Right lung (tissue), 2 donors: ENCODE measurements at regions not wholly inside any gene's neighbourhood (a gene's known extent, or its start where the extent isn't known, plus 50 kb on each side); places are given as distances from the start of the nearest gene placed in this dataset.

Source experiments
- DNase-seq, 2 donors: peaks; one replicate each; pipeline ENCODE4 v3.0.0-alpha.2; 2013

DNA sequence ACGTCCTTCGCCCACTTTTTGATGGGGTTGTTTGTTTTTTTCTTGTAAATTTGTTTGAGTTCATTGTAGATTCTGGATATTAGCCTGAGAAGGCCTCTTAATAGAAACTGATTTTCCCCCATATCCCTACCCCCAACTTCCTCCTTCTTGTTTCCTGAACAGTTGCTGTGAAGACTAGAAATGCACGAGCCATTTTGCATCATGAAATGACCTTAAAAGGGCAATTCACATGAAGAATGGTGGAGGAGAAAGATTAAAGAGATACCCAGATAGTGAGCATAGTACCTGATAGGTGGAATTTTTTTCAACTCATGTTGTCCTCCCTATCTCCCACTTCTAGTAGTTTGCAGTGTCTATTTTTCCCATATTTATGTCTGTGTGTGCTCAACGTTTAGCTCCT is 55.2 kb upstream of the KCNH8 start:
- no peak for DNase-seq

DNA sequence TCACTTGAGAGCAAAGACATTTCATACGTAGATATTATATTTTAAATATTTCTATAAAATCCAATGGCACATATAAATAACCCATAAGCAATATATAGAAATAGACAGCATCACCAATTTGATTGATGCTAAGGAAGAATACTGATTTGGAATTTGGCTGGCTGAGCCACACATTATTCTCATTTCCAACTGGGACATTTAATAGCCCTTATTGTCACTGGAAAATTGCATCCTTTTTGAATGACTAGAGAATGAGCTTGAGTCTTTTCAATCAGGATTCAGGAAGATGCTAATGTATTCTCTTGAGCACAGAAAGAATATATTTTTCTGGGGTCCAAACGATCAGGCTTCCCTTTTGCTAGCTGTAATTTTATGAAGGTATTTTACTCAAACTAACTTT is 70.9 kb upstream of the KCNH8 start:
- no peak for DNase-seq

DNA sequence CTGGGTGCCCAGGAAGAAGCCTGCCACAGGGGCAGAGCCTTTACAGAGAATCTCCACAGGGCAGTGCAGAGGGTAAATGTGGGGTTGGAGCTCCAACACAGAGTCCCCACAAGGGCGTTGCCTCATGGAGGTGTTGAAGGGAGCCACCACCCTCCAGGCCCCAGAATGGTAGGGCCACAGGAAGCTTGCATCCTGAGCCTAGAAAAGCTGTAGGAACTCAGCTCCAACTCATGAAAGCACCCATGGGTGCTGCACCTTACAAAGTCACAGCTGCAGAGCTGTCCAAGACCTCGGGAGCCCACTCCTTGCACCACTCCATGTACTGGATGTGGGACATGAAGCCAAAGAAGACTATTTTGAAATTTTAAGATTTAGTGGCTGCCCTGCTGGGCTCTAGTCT is 73.3 kb upstream of the KCNH8 start:
- no peak for DNase-seq

DNA sequence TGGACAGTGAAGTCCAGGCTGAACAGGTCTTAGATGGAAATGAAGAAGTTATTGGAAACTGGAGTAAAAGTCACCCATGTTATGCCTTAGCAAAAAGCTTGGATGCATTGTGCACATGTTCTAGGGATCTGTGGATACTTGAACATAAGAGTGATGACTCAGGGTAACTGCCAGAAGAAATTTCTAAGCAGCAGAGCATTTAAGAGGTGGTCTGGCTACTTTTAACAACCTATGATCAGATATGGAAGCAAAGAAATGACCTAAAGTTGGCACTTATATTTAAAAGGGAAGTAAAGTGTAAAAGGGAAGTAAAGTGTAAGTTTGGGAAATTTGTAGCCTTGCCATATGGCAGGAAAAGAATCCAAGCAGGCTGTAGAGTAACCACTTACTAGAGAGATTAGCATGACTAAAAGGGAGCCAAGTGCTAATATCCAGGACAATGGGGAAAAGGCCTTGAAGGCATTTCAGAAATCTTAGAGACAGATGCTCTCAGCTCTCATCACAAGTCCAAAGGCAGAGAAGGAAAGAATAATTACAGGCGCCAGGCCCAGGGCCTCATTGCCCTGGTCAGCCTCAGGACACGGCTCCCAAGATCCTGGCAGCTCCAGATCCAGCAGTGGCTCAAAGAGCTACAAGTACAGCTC is 73.9 kb upstream of the KCNH8 start:
- DNase-seq, result no peak

DNA sequence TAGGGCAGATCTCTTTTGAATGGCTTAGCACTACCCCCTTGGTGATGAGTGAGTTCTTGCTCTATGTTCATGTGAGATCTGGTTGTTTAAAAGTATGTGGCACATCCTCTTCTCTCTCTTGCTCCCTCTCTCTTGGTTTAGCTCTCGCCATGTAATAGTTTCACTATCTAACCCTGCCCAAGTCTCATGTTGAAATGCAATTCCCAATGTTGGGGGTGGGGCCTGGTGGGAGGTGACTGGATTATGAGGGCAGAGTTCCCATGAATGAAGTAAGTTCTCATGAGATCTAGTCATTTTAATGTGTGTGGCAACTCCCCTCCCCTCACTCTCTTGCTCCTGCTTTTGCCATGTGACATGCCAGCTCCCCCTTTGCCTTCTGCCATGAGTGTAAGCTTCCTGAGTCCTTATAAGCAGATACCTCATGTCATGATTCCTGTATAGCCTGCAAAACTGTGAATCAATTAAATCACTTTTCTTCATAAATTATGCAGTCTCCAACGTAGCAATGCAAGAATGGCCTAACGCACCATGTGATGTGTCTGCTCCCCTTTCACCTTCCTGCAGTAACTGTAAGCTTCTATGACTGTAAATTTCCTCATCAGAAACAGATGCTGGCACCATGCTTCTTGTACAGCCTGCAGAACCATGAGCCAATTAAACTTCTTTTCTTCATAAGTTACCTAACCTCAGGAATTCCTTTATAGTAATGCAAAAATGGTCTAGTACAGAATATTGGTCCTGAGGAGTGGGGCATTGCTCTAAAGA is 74.8 kb upstream of the KCNH8 start:
- no peak for DNase-seq

GRCh38 chr3:19070325-19070724 is 78.0 kb upstream of the KCNH8 start:
- no peak for DNase-seq

DNA sequence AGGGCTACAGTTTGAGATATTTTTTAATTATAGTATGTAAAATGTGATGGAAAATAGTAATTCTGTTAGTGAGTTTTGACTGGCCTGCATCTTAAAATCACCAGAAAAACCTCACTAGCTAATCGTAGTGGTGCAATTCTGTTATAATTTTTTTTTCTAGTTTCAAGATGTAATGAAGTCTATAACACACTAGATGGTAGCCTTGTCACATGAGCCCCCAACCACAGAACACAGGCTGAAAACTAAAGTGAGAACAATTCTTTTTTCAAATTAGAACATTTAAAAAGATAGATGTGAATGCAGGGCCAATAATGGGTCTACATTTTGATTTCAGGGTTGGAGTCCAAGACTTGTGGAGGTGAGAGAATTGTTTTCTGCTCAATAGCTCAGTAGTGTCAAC is 83.3 kb upstream of the KCNH8 start:
- DNase-seq, result peak in 1 of 2 donors; percentile 14

DNA sequence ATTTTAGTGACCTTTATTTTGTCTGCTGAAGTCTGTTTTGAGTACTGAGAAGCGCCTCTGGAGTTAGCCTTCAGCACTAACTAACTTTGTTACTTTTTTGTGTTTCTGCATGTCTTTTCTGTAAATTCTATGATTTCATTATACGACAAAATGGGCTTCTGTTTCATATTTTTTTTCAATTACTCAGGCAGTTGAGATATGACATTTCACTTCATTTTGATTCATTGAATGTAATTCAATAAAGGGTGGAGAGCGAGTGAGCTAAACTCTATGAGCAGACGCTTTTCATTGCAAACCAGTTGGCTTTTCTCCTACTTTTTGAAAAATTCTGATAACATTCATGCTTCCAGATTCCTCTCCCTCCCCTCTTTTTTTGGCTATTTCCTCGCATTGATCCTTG is 84.4 kb upstream of the KCNH8 start:
- DNase-seq, result no peak

DNA sequence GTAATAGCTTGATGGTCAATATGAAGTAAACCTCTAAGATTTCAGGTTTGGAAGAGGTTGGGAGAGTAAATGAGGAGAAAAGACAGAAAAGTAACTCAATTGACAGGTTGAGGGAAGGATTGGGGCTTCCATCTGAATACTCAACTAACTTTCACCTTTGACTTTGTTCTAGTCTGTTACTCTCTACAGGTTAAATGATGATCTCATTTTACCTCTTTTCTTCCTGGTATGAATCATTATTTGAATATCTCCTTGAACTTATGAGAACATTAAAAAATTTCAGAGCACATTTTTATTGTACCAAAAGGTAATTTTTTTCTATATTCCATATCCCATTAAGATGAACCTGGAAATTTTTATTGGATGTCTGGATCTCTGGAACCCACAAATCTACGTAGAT is 87.9 kb upstream of the KCNH8 start:
- DNase-seq, result no peak

- no peak for DNase-seq
Observed at GRCh38 chr3:19052874-19053273, 95.4 kb upstream of the KCNH8 start.

GRCh38 chr3:19046440-19046839 is 101.9 kb upstream of the KCNH8 start:
- DNase-seq, result no peak

DNA sequence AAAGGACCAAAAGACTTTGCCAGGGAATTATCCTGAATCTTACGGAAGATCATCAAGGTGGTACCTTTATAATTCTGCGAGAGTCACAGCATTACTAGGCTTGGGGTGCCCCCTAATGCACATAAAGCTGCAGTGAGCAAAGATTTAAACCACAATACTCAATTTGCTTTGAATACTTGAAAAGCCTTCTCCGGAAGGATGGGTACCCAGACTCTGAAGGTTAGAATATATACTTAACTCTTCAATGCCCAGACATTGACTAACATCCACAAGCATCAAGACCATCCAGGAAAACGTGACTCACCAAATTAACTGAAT is 117.8 kb upstream of the KCNH8 start:
- no peak for DNase-seq

DNA sequence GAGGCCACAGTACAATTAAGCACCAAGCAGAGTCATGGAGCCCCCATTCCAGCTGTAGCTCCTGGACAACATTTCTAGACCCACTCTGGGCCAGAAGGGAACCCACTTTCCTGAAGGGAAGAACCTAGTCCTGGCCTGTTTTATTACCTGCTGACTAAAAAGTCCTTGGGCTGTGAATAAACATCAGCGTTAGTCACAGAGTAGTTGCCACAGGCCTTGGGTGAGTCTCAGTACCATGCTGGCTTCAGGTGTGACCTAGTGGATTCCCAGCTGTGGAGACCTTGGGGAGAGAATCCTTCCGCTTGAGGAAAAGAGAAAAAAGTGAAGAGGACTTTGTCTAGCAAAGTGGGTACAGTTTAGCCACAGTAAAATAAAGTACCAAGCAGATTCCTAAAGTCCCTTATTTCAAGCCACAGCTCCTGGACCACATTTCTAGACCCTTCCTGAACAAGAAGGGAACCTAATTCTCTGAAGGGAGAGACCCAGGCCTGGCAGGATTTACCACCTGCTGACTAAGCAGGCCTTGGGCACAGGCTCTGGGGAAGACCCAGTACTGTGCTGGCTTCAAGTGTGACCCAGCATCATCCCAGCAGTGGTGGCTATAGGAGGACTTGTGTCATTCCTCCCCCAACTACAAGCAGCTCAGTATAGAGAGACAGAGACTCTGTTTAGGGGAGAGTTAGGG is 118.3 kb upstream of the KCNH8 start:
- DNase-seq, result no peak

- no peak for DNase-seq
Observed at GRCh38 chr3:19025441-19025840, 122.9 kb upstream of the KCNH8 start.

GRCh38 chr3:19022546-19022945 is 125.8 kb upstream of the KCNH8 start:
- no peak for DNase-seq

- DNase-seq, result no peak
Observed at GRCh38 chr3:19016851-19017250, 131.5 kb upstream of the KCNH8 start.

- no peak for DNase-seq
Observed at GRCh38 chr3:19013879-19014278, 134.4 kb upstream of the KCNH8 start.

DNA sequence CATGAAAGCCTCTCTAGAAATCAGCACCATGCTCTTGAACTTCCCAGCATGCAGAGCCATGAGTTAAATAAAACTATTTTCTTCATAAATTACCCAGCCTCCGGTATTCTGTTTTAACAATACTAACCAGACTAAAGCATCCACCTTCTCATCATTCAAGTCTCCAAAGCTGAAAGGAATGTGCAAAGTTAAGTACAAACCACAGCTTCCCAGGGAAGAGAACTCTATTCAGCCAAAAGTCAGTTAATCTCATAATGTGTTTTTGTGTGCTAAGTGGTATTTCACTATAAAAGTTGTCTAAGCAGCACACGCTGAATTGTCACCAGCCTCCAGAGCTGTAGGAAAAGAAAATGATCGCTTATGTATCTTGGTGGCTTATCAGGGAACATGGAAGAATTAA is 135.5 kb upstream of the KCNH8 start:
- DNase-seq, result no peak

- no peak for DNase-seq
Observed at GRCh38 chr3:19002606-19003005, 145.7 kb upstream of the KCNH8 start.

DNA sequence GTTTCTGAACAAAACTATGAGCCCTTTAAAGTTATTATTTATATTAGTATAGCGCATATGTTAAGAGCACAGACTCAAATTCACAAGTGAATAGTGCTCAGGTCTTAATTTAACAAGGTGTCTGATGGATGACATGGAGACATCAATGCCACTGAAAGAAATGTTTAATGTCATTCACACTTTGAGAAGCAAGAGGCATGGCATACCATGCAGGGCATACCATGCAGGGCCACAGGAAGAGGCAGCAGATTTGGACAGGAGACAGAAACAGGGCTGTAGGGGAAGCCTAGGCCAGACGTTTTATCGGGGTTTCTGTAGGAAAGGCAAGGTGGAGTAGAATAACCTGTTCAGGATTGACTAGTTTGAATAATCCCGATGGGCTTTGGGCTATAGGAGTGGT is 150.2 kb upstream of the KCNH8 start:
- DNase-seq, result no peak

GRCh38 chr3:18992709-18993108 is 155.6 kb upstream of the KCNH8 start:
- DNase-seq, result no peak

GRCh38 chr3:18989237-18989795 is 159.0 kb upstream of the KCNH8 start:
- no peak for DNase-seq

DNA sequence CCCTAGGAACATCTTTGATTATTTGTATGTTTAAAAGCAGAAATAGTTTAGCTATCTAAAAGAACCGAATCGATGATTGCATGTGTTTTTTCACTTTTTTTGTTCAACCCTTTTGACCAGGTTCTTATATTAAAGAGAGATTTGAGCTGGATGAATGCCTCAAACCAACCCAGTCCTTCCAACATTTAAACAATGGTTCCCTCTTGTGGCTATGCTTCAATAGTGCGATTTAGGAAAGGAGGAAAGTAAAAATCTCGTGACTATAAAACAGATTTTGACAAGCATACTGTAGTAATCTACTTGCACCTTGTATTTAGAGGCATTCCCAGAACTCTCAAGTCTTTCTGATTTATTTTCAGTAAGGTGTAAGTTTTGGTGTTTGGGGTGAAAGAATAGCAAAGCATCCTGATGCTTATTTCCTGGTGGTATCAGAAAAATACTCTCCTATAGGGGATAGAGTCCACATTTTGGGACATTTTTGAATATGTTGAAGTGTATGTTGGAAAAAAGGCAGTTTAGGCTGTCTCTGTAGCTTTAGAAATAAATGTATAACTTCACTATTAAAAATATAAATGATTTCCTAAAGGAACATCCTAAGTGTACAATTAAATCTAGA is 159.6 kb upstream of the KCNH8 start:
- peak; percentile 15 to 33 for DNase-seq
